Muscle of leg (tissue), 3 donors: ENCODE measurements at regions not wholly inside any gene's neighbourhood (a gene's known extent, or its start where the extent isn't known, plus 50 kb on each side); places are given as distances from the start of the nearest gene placed in this dataset.
A peak's percentile ranks its signal among the peaks of the same experiment; 100 is the strongest.

Experiments
- DNase-seq: peaks from one replicate; pipeline ENCODE4 v3.0.0; 2013
- H3K27ac ChIP-seq: one replicate; pipeline ENCODE4 v1.5.1; 2013; ENCODE audit warnings: mild to moderate bottlenecking, low read length, control low read depth
- H3K27me3 ChIP-seq: one replicate; pipeline ENCODE4 v1.6.1; 2013; ENCODE audit warnings: low read length; ENCODE audit not compliant: control insufficient read depth, insufficient read depth
- H3K36me3 ChIP-seq: one replicate; pipeline ENCODE4 v1.6.1; 2013; ENCODE audit warnings: low read length; ENCODE audit not compliant: control insufficient read depth, insufficient read depth
- H3K4me1 ChIP-seq: one replicate; pipeline ENCODE4 v1.6.1; 2013; ENCODE audit warnings: low read length; ENCODE audit not compliant: control insufficient read depth, insufficient read depth
- H3K4me3 ChIP-seq: one replicate; pipeline ENCODE4 v1.5.1; 2013; ENCODE audit warnings: low read length, control low read depth
- H3K9me3 ChIP-seq: replicated peaks from 2 replicates; pipeline ENCODE4 v1.6.1; 2013; ENCODE audit warnings: low read depth, low read length; ENCODE audit not compliant: control insufficient read depth
- WGBS: methylation state at CpG from one replicate; pipeline ENCODE4 v1.1.5; 2013; ENCODE audit warnings: missing lambda C conversion rate; ENCODE audit not compliant: insufficient coverage; 5-methylcytosine and 5-hydroxymethylcytosine counted together

- H3K27me3 ChIP-seq, result no peaks in the 10 kb centered on the region
- H3K4me3 ChIP-seq, result no peak overlapping the region
- DNase-seq, result no peak
- WGBS, result no CpG with 5 or more reads among the region's 2 CpGs
- H3K4me1 ChIP-seq, result peaks cover 8% of the 10 kb centered on the region
- no peak overlapping the region for H3K27ac ChIP-seq
- H3K36me3 ChIP-seq, result no peaks in the 10 kb centered on the region
- peaks cover 6% of the 10 kb centered on the region for H3K9me3 ChIP-seq
Measured at GRCh38 chr9:107691664-107692063, 202.1 kb upstream of the KLF4 start.

DNA sequence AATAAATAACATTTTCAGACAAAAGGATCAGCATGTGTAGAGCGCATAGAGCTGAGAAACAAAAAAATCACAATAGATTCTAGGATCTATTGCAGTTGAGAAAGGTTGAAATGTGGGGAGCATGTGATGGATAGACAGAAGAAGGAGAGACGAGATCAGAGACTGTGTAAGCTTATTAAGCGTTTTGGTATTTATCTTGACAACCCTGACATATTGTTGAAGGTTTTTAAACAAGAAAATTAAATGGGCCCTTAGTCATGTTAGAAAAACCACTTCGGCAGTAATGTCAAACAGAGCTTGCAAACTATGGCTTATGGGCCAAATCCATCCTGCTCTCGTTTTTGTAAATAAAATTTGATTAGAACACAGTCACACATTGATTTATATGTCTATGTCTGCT is 200.5 kb upstream of the KLF4 start:
- WGBS, result 100% methylated on average over 2 of the region's 5 CpGs
- Histone ChIP-seq H3K27me3 (no peaks in the 10 kb centered on the region), H3K36me3 (no peaks in the 10 kb centered on the region), H3K9me3 (peaks cover 6% of the 10 kb centered on the region), H3K4me3 (no peak overlapping the region), H3K27ac (no peak overlapping the region), H3K4me1 (peaks cover 18% of the 10 kb centered on the region)
- no peak for DNase-seq

DNA sequence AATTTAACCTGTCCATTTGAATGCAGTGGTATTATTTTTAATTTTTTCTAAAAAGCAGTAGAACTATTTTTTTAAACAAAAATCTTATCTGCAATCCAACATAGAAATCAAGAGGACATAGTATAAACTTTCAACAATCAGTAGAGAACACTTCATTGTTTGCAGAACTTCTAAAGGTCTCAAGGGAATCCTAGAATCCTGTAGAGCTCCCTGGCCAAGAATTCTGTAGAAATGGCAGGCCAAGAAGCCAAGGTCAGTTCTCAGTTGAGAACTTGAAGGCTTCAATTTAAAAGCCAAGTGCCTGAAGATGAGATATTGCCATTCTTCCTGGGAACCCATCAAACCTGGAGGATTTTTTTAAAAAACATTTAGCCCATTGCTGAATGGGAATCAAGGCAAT is 199.2 kb upstream of the KLF4 start:
- Histone ChIP-seq H3K27me3 (no peaks in the 10 kb centered on the region), H3K9me3 (peaks cover 6% of the 10 kb centered on the region), H3K4me1 (peaks cover 19% of the 10 kb centered on the region), H3K4me3 (no peak overlapping the region), H3K36me3 (no peaks in the 10 kb centered on the region), H3K27ac (no peak overlapping the region)
- no peak for DNase-seq

DNA sequence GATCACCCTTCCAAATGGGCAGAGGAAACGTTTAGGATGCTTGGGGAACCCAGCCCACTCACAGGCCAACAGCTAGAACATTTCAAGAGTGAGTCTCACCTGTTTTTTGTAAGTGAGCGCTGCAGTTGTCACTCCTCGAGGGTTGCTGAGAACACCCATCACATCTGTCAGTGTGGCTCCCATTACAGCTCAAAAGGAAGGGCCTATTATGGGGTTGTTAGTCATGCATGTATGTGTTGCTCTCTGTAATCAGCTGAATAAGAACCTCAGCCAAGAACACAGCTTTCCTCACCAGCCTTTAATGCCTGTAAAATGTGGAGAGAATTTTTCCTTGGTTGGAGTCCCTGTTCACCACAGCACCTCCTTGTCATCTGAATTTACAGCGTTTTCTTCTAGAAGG is 196.3 kb upstream of the KLF4 start:
- H3K9me3 ChIP-seq, result peaks cover 6% of the 10 kb centered on the region
- H3K27ac ChIP-seq, result peak overlapping the region; percentile 77
- no peak overlapping the region for H3K4me3 ChIP-seq
- no peaks in the 10 kb centered on the region for H3K27me3 ChIP-seq
- H3K36me3 ChIP-seq, result no peaks in the 10 kb centered on the region
- H3K4me1 ChIP-seq, result peaks cover 26% of the 10 kb centered on the region
- peak; percentile 85 for DNase-seq
- 79% methylated on average over 2 of the region's 4 CpGs for WGBS

- peaks cover 6% of the 10 kb centered on the region for H3K9me3 ChIP-seq
- WGBS, result no CpG with 5 or more reads among the region's 3 CpGs
- H3K27ac ChIP-seq, result peak overlapping the region; percentile 77
Measured at GRCh38 chr9:107685376-107685775, 195.8 kb upstream of the KLF4 start.

GRCh38 chr9:107684224-107684623 is 194.7 kb upstream of the KLF4 start:
- DNase-seq, result no peak
- Histone ChIP-seq H3K27ac (no peak overlapping the region), H3K9me3 (peaks cover 2% of the 10 kb centered on the region), H3K4me3 (no peak overlapping the region), H3K27me3 (no peaks in the 10 kb centered on the region), H3K4me1 (peaks cover 26% of the 10 kb centered on the region), H3K36me3 (no peaks in the 10 kb centered on the region)
- WGBS, result no CpG with 5 or more reads among the region's 6 CpGs

More at GRCh38 chr9:107685376-107685775, 195.8 kb upstream of the KLF4 start:
- H3K4me3 ChIP-seq, result no peak overlapping the region
- H3K4me1 ChIP-seq, result peaks cover 26% of the 10 kb centered on the region
- DNase-seq, result no peak
- H3K36me3 ChIP-seq, result no peaks in the 10 kb centered on the region
- no peaks in the 10 kb centered on the region for H3K27me3 ChIP-seq

GRCh38 chr9:107683566-107683965 is 194.0 kb upstream of the KLF4 start:
- Histone ChIP-seq H3K9me3 (no peaks in the 10 kb centered on the region), H3K36me3 (no peaks in the 10 kb centered on the region), H3K27ac (no peak overlapping the region), H3K27me3 (no peaks in the 10 kb centered on the region), H3K4me3 (no peak overlapping the region), H3K4me1 (peaks cover 26% of the 10 kb centered on the region)
- DNase-seq, result peak; percentile 62

DNA sequence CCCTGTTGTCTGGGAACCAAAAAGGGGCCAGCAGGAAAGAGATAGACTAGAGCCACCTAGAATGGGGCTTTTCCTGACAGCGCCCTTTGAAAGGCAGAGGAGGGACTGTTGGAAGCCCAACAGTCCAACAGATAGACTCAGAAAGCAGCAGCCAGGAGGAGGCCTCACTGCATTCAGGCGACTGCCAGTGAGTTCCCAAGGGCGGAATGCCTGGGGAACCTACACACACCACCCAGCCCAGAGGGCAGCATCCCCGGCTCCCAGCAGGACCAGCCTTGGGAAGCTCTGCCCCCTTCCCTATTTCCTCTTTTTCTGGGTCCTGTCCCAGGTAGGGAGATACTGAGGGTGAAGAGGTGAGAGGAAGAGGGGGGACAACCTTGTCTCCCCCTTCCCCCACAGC is 192.4 kb upstream of the KLF4 start:
- WGBS, result 77% methylated on average over 3 of the region's 4 CpGs
- peaks cover 30% of the 10 kb centered on the region for H3K4me1 ChIP-seq
- DNase-seq, result no peak

GRCh38 chr9:107675351-107676259 is 186.0 kb upstream of the KLF4 start:
- WGBS, result 90% methylated on average over 7 of the region's 10 CpGs
- Histone ChIP-seq H3K9me3 (no peaks in the 10 kb centered on the region), H3K36me3 (no peaks in the 10 kb centered on the region), H3K27me3 (peaks cover 2% of the 10 kb centered on the region), H3K4me1 (peaks cover 3% of the 10 kb centered on the region), H3K4me3 (no peak overlapping the region), H3K27ac (peak overlapping the region; percentile 7)
- DNase-seq, result no peak

More for the DNA sequence above, 192.4 kb upstream of the KLF4 start:
- Histone ChIP-seq H3K27me3 (no peaks in the 10 kb centered on the region), H3K36me3 (no peaks in the 10 kb centered on the region), H3K4me3 (no peak overlapping the region), H3K27ac (no peak overlapping the region), H3K9me3 (no peaks in the 10 kb centered on the region)

GRCh38 chr9:107674721-107675277 is 185.2 kb upstream of the KLF4 start:
- 63% methylated on average over 3 of the region's 5 CpGs for WGBS
- H3K27ac ChIP-seq, result peak overlapping the region; percentile 7
- DNase-seq, result peak; percentile 51

More at GRCh38 chr9:107674721-107675277, 185.2 kb upstream of the KLF4 start:
- no peaks in the 10 kb centered on the region for H3K9me3 ChIP-seq
- H3K4me1 ChIP-seq, result peaks cover 3% of the 10 kb centered on the region
- no peaks in the 10 kb centered on the region for H3K36me3 ChIP-seq
- H3K4me3 ChIP-seq, result no peak overlapping the region
- peaks cover 2% of the 10 kb centered on the region for H3K27me3 ChIP-seq
